Activated CD8-positive, alpha-beta memory T cell treated with anti-CD3 and anti-CD28 coated beads, Interleukin-2, amount 50 U/mL, for 48 hours (primary cell): ENCODE measurements at regions not wholly inside any gene's neighbourhood (a gene's known extent, or its start where the extent isn't known, plus 50 kb on each side); places are given as distances from the start of the nearest gene placed in this dataset.

Experiments used
- DNase-seq: peaks from one replicate; pipeline ENCODE4 v3.0.0-alpha.2; 2020

DNA sequence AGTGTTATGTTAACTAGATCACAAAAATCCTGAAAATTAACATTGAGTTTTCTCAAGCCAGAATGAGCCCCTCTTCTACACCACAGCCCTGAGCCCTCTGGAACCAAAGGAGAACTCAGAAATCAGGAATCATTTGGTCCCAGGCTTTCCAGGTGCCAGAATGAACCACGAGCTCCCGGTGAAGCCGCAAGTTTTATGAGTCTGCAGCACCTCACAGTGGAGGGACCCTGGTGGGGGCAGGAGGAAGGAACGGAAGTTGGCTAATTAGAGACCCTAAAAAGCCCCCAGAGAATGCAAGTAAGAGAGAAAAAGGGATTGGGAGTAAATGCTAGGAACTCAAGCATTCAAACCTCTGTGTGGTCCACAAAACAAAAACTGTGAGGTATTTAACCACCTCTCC lies 52.9 kb upstream of the BCL2L14 start:
- peak; percentile 42 for DNase-seq

DNA sequence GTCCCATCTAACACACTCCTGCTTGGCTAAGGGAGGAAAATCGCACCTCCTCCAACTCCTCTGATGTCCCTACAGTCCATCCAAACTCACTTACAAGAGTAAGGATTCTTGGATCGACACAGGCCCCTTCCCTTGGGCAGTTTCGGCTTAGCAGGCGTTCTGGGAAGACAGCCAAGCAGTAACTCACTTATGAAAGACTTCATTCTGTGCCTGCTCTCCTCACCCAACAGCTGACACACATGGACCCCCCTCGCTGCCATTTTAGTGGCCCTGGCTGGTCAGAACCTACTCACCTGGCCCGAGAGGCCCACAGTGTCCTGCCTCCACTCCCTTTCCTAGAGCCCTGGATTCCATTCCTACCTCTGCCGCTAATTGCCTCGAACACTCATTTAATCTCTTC lies 52.3 kb upstream of the BCL2L14 start:
- peak; percentile 51 for DNase-seq

DNA sequence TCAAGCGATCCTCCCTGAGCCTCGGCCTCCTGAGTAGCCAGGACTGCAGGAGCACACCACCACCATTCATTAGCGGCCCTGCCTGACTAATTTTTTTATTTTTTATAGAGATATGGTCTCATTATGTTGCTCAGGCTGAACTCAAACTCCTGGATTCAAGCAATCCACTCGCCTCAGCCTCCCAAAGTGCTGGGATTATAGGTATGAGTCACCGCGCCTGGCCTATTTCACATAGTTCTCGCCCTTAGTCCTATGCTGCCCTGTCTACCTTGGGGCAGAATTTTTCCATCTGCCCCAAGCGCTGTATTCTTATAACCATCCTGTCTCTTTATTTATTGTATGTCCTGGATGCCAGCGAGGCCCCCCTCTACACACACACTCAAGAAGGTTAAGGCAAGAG lies 50.9 kb upstream of the BCL2L14 start:
- DNase-seq: peak; percentile 37

DNA sequence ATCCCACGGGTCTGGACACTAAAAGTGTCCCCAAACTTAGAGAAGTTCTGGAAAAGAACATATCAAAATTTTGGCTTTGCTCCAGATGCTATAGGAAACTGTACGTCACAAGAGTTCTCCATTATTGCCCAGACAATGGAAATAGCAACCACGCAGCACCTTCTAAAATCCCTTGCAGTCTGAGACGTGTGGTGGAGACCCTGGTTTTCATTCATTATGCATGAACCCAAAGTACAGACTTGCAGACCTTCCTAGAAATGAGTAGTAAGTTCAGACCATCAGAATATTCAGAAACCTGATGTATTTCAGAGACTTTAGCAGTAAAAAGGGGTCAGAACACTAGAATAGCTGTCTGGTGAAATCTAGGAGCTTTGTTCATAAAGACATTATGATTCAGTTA lies 50.0 kb upstream of the BCL2L14 start:
- peak; percentile 30 for DNase-seq
